Prostate gland (tissue), 2 donors: ENCODE measurements at regions not wholly inside any gene's neighbourhood (a gene's known extent, or its start where the extent isn't known, plus 50 kb on each side); places are given as distances from the start of the nearest gene placed in this dataset.

Source experiments
- DNase-seq: peaks from one replicate; pipeline ENCODE4 v3.0.0-alpha.2; 2019; ENCODE audit warnings: low spot score
- H3K27ac ChIP-seq, 2 donors: fragments of 200-600 bp; sonication (generic); 2 replicates each; pipeline ENCODE4 v1.5.1; 2017 to 2019
- H3K27me3 ChIP-seq: fragments of 200-600 bp; sonication (generic); replicated peaks from 2 replicates; pipeline ENCODE4 v1.5.1; 2019; ENCODE audit not compliant: insufficient read depth
- H3K36me3 ChIP-seq, 2 donors: fragments of 200-600 bp; sonication (generic); 1 replicate in 1 of 2; 2 replicates in 1 of 2; pipeline versions ENCODE4 v1.5.1 to v1.8.1; 2017 to 2019
- H3K4me1 ChIP-seq: fragments of 200-600 bp; sonication (generic); replicated peaks from 2 replicates; pipeline ENCODE4 v1.5.1; 2019
- H3K4me3 ChIP-seq, 2 donors: fragments of 200-600 bp; sonication (generic); 2 replicates each; pipeline ENCODE4 v1.5.1; 2017 to 2019
- H3K9me3 ChIP-seq: fragments of 200-600 bp; sonication (generic); 2 replicates; pipeline ENCODE4 v1.5.1; 2017
- CTCF ChIP-seq, 4 experiments: fragments of 200-600 bp in 2 of 4; fragments of 450-650 bp in 2 of 4; sonication (generic) in 2 of 4; IDR thresholded peaks; 1 replicate in 3 of 4; 2 replicates in 1 of 4; pipeline ENCODE4 v1.5.1; 2016 to 2019; ENCODE audit warnings: antibody characterized with exemption in 4 of 4, mild to moderate bottlenecking in 2 of 4, moderate library complexity in 2 of 4
- POLR2A ChIP-seq: fragments of 450-650 bp; IDR thresholded peaks from one replicate; pipeline ENCODE4 v1.6.1; 2016; ENCODE audit warnings: antibody characterized with exemption, mild to moderate bottlenecking
- POLR2AphosphoS5 ChIP-seq: sonication (generic); formaldehyde crosslinking; IDR thresholded peaks from one replicate; pipeline ENCODE4 v1.6.1; 2017; ENCODE audit warnings: antibody characterized with exemption
- WGBS: methylation state at CpG from one replicate; pipeline ENCODE4 v1.1.5; 2018; 5-methylcytosine and 5-hydroxymethylcytosine counted together
- intact Hi-C: fragments of 100-400 bp; cut with DNase I; formaldehyde crosslinking; loops from one replicate; pipeline ENCODE4 v1.14.2; 2022

GRCh38 chr10:107565014-107565413 lies 400.5 kb upstream of the SORCS1 start:
- no peaks in the 10 kb centered on the region for H3K4me1 ChIP-seq
- no peaks in the 10 kb centered on the region for H3K36me3 ChIP-seq
- DNase-seq: no peak

GRCh38 chr10:107561136-107561650 lies 396.7 kb upstream of the SORCS1 start:
- Histone ChIP-seq H3K36me3 (no peaks in the 10 kb centered on the region), H3K27me3 (no peaks in the 10 kb centered on the region), H3K4me3 (no peak overlapping the region), H3K27ac (no peak overlapping the region), H3K4me1 (no peaks in the 10 kb centered on the region), H3K9me3 (no peaks in the 10 kb centered on the region)
- intact Hi-C loops: no loop called here
- no peak for DNase-seq
- TF ChIP-seq CTCF (IDR thresholded peaks at IDR 0.05): no peak
- TF ChIP-seq POLR2AphosphoS5: no peak

More at GRCh38 chr10:107565014-107565413, 400.5 kb upstream of the SORCS1 start:
- no peaks in the 10 kb centered on the region for H3K27me3 ChIP-seq
- no peaks in the 10 kb centered on the region for H3K9me3 ChIP-seq
- intact Hi-C loops: no loop called here
- TF ChIP-seq CTCF (IDR thresholded peaks at IDR 0.05) (no peak), POLR2AphosphoS5 (no peak), POLR2A (no peak)
- no peak overlapping the region for H3K27ac ChIP-seq
- no peak overlapping the region for H3K4me3 ChIP-seq

- H3K4me3 ChIP-seq: no peak overlapping the region
- H3K27me3 ChIP-seq: no peaks in the 10 kb centered on the region
- no peaks in the 10 kb centered on the region for H3K36me3 ChIP-seq
- no peaks in the 10 kb centered on the region for H3K9me3 ChIP-seq
- WGBS: 73% methylated on average over 4 of the region's 4 CpGs
- no peaks in the 10 kb centered on the region for H3K4me1 ChIP-seq
- H3K27ac ChIP-seq: no peak overlapping the region
- TF ChIP-seq POLR2AphosphoS5 (no peak), CTCF (IDR thresholded peaks at IDR 0.05) (no peak), POLR2A (no peak)
- DNase-seq: no peak
- intact Hi-C loops: no loop called here
Observed at GRCh38 chr10:107557916-107558315, 393.4 kb upstream of the SORCS1 start.

GRCh38 chr10:107554333-107554732 lies 389.8 kb upstream of the SORCS1 start:
- no peak for TF ChIP-seq POLR2A
- no peak for TF ChIP-seq CTCF (IDR thresholded peaks at IDR 0.05)
- no peak for TF ChIP-seq POLR2AphosphoS5
- no peaks in the 10 kb centered on the region for H3K4me1 ChIP-seq
- no peaks in the 10 kb centered on the region for H3K9me3 ChIP-seq
- 59% methylated on average over 1 of the region's 1 CpG for WGBS
- DNase-seq: no peak
- no peak overlapping the region for H3K27ac ChIP-seq
- no peaks in the 10 kb centered on the region for H3K27me3 ChIP-seq
- intact Hi-C loops: no loop called here
- H3K36me3 ChIP-seq: no peaks in the 10 kb centered on the region
- no peak overlapping the region for H3K4me3 ChIP-seq

GRCh38 chr10:107553470-107553869 lies 389.0 kb upstream of the SORCS1 start:
- Histone ChIP-seq H3K27ac (no peak overlapping the region), H3K4me1 (no peaks in the 10 kb centered on the region), H3K27me3 (no peaks in the 10 kb centered on the region), H3K9me3 (no peaks in the 10 kb centered on the region), H3K4me3 (no peak overlapping the region), H3K36me3 (no peaks in the 10 kb centered on the region)
- WGBS: 3% methylated on average over 1 of the region's 1 CpG
- no peak for TF ChIP-seq POLR2A
- TF ChIP-seq POLR2AphosphoS5: no peak
- no peak for DNase-seq
- intact Hi-C loops: no loop called here
